GM12878 (cell line): ENCODE measurements at regions not wholly inside any gene's neighbourhood (a gene's known extent, or its start where the extent isn't known, plus 50 kb on each side); places are given as distances from the start of the nearest gene placed in this dataset.

Experiments
- ATAC-seq: fragments of 200-7000 bp; cut with Tn5 transposase; 3 replicates; pipeline ENCODE4 v1.9.1; 2020; ENCODE audit warnings: mild to moderate bottlenecking, moderate library complexity
- BruUV-seq: library from RNA; stranded (reverse); fragments of 400-500 nt; replicated peaks from 2 replicates; lab custom pipeline; 2021; lab: Mats Ljungman, UMichigan
- CTCF ChIA-PET: fragments of 300-600 bp; sonication (Branson Sonifier 250); formaldehyde crosslinking; extraction: SDS; loops from one replicate; lab custom pipeline; 2021; ENCODE audit warnings: inconsistent platforms; lab: Yijun Ruan, JAX
- POLR2A ChIA-PET: fragments of 350-600 bp; formaldehyde crosslinking; extraction: SDS; loops from one replicate; lab custom pipeline; 2021; ENCODE audit warnings: inconsistent platforms; lab: Charles Lee
- RAD21 ChIA-PET: fragments of 300-600 bp; sonication (Branson Sonifier 250); formaldehyde crosslinking; loops from one replicate; lab custom pipeline; 2023; ENCODE audit warnings: antibody characterized with exemption; ENCODE audit not compliant: unreplicated experiment; lab: Charles Lee
- SMC1A ChIA-PET: fragments of 300-600 bp; sonication (Branson Sonifier 250); formaldehyde crosslinking; loops from one replicate; lab custom pipeline; 2023; ENCODE audit not compliant: unreplicated experiment, uncharacterized antibody; lab: Charles Lee
- DNase-seq: peaks from one replicate; pipeline ENCODE4 v3.0.0-alpha.2; 2011; ENCODE audit warnings: low read depth, low spot score
- FAIRE-seq: peaks from 3 replicates; lab custom pipeline; 2011; peaks lifted over from hg19 to GRCh38; lab: Jason Lieb, UNC
- H2AFZ ChIP-seq: 2 replicates; pipeline ENCODE4 v1.6.0; 2011; ENCODE audit warnings: low read depth, low read length, control low read depth; ENCODE audit not compliant: control insufficient read depth
- H3K27ac ChIP-seq: 2 replicates; pipeline ENCODE4 v1.5.1; 2011; ENCODE audit warnings: control low read depth; ENCODE audit not compliant: control insufficient read depth, insufficient read depth
- H3K27me3 ChIP-seq, 2 experiments: replicated peaks in 1 of 2; 2 replicates each; pipeline versions ENCODE4 v1.6.0 to v1.6.1; 2011; ENCODE audit warnings: low read length in 1 of 2; ENCODE audit not compliant: control insufficient read depth in 2 of 2, insufficient read depth in 2 of 2
- H3K36me3 ChIP-seq, 2 experiments: 2 replicates each; pipeline ENCODE4 v1.5.1; 2011; ENCODE audit warnings: low read length in 1 of 2; ENCODE audit not compliant: control insufficient read depth in 2 of 2, insufficient read depth in 2 of 2
- H3K4me1 ChIP-seq: 2 replicates; pipeline ENCODE4 v1.6.1; 2011; ENCODE audit warnings: mild to moderate bottlenecking, low read length, moderate library complexity, mixed read lengths; ENCODE audit not compliant: control insufficient read depth, insufficient read depth
- H3K4me2 ChIP-seq: 2 replicates; pipeline ENCODE4 v1.6.0; 2011; ENCODE audit warnings: control low read depth; ENCODE audit not compliant: control insufficient read depth, insufficient read depth
- H3K4me3 ChIP-seq: fragments of 200-600 bp; sonication (generic); 2 replicates; pipeline ENCODE4 v1.5.1; 2016
- H3K79me2 ChIP-seq: 2 replicates; pipeline ENCODE4 v1.6.0; 2011; ENCODE audit warnings: low read length; ENCODE audit not compliant: control insufficient read depth, insufficient read depth
- H3K9ac ChIP-seq: 2 replicates; pipeline ENCODE4 v1.8.0; 2011; ENCODE audit warnings: low read length, control low read depth, mixed read lengths; ENCODE audit not compliant: control insufficient read depth, insufficient read depth
- H3K9me3 ChIP-seq: replicated peaks from 3 replicates; pipeline ENCODE4 v1.5.1; 2011; ENCODE audit warnings: mild to moderate bottlenecking, low read length; ENCODE audit not compliant: control insufficient read depth, insufficient read depth
- H4K20me1 ChIP-seq: 2 replicates; pipeline ENCODE4 v1.6.0; 2011; ENCODE audit not compliant: control insufficient read depth, insufficient read depth
- BHLHE40 ChIP-seq, 2 experiments: fragments of 450-650 bp in 1 of 2; IDR thresholded peaks; 2 replicates each; pipeline ENCODE4 v1.6.1; 2011 to 2017; ENCODE audit warnings: low read depth in 2 of 2, borderline replicate concordance in 1 of 2, improper control_type of control experiment in 1 of 2, low read length in 1 of 2, mild to moderate bottlenecking in 1 of 2
- CBX3 ChIP-seq: fragments of 200-600 bp; sonication (generic); IDR thresholded peaks from 2 replicates; pipeline ENCODE4 v1.6.1; 2016; ENCODE audit warnings: low read depth, borderline replicate concordance
- CTCF ChIP-seq, 3 experiments: IDR thresholded peaks in 2 of 3; conservative IDR thresholded peaks in 1 of 3; 2 replicates each; pipeline ENCODE4 v1.5.1; 2011; ENCODE audit warnings: low read depth in 3 of 3, low read length in 3 of 3, mild to moderate bottlenecking in 3 of 3, control low read depth in 2 of 3, moderate library complexity in 2 of 3, inconsistent platforms in 1 of 3, mixed read lengths in 1 of 3; ENCODE audit not compliant: control insufficient read depth in 2 of 3, insufficient read depth in 1 of 3; ENCODE audit errors: extremely low read depth in 1 of 3
- DPF2 ChIP-seq: fragments of 450-650 bp; IDR thresholded peaks from 2 replicates; pipeline ENCODE4 v1.6.1; 2017; ENCODE audit warnings: mild to moderate bottlenecking
- FOS ChIP-seq: IDR thresholded peaks from 3 replicates; pipeline ENCODE4 v1.6.1; 2011; ENCODE audit warnings: borderline replicate concordance; ENCODE audit not compliant: insufficient read length; ENCODE audit errors: extremely low read depth
- NFYB ChIP-seq: IDR thresholded peaks from 2 replicates; pipeline ENCODE4 v1.6.1; 2011; ENCODE audit warnings: low read depth, mild to moderate bottlenecking, low read length, improper control_type of control experiment, moderate library complexity; ENCODE audit not compliant: insufficient read depth
- RUNX3 ChIP-seq: IDR thresholded peaks from 2 replicates; pipeline ENCODE4 v1.6.1; 2012; ENCODE audit warnings: low read length, inconsistent platforms
- ZBTB33 ChIP-seq: fragments of 450-650 bp; IDR thresholded peaks from 2 replicates; pipeline ENCODE4 v1.6.1; 2017; ENCODE audit warnings: mild to moderate bottlenecking
- ZNF592 ChIP-seq: fragments of 450-650 bp; IDR thresholded peaks from 2 replicates; pipeline ENCODE4 v1.6.1; 2017; ENCODE audit warnings: mild to moderate bottlenecking, moderate library complexity
- in situ Hi-C: fragments of 300-500 bp; cut with MboI; formaldehyde crosslinking; loops from 9 replicates; pipeline ENCODE4 v1.14.3; 2018; ENCODE audit warnings: mixed read lengths
- intact Hi-C: fragments of 100-400 bp; cut with micrococcal nuclease; formaldehyde crosslinking; loops from one replicate; pipeline ENCODE4 v1.14.2; 2022; ENCODE audit not compliant: unreplicated experiment

GRCh38 chr7:136143271-136143670 lies 166.1 kb upstream of the MTPN start:
- H3K27ac ChIP-seq = no peak overlapping the region
- ChIA-PET SMC1A (no interaction called here), POLR2A (no interaction called here), RAD21 (no interaction called here), CTCF (interaction anchor here (1.6 kb wide), 1 partner anchor 12 kb away, joined by 4 read pairs; no protein-coding TSS in a partner anchor)
- no peak overlapping the region for H3K4me3 ChIP-seq
- no peak for ATAC-seq
- TF ChIP-seq CTCF (IDR thresholded peaks at IDR 0.05 in 2 of 3, conservative IDR thresholded peaks at IDR 0.05 in 1 of 3; ENCODE audit: control insufficient read depth in 2 of 3, extremely low read depth in 1 of 3, insufficient read depth in 1 of 3, low read depth in 3 of 3, low read length in 3 of 3) (no peak), BHLHE40 (IDR thresholded peaks at IDR 0.05; ENCODE audit: borderline replicate concordance in 1 of 2, low read depth in 2 of 2, low read length in 1 of 2) (no peak), DPF2 (no peak), RUNX3 (no peak), ZNF592 (no peak), ZBTB33 (no peak), FOS (no peak), CBX3 (no peak), NFYB (no peak)
- intact Hi-C loops (no loop called here), in situ Hi-C loops (no loop called here)
- no peaks in the 10 kb centered on the region for H3K4me1 ChIP-seq
- BruUV-seq = no TSS peak
- no peak for FAIRE-seq
- H3K27me3 ChIP-seq = no peaks in the 10 kb centered on the region
- H2AFZ ChIP-seq = no peak overlapping the region
- H3K9ac ChIP-seq = no peak overlapping the region
- no peaks in the 10 kb centered on the region for H3K79me2 ChIP-seq
- H3K4me2 ChIP-seq = no peak overlapping the region
- H4K20me1 ChIP-seq = no peaks in the 10 kb centered on the region
- DNase-seq = no peak
- H3K36me3 ChIP-seq = no peaks in the 10 kb centered on the region
- H3K9me3 ChIP-seq = no peaks in the 10 kb centered on the region
